NCI-H146 treated with DMSO at 0.1 percent for 48 hours (cell line): ENCODE measurements at regions not wholly inside any gene's neighbourhood (a gene's known extent, or its start where the extent isn't known, plus 50 kb on each side); places are given as distances from the start of the nearest gene placed in this dataset.
"Not testable (repeated sequence)": the region's sequence is repeated elsewhere in the genome, so short reads cannot be mapped to it uniquely, and the experiment has no call there.

Experiments
- DNase-seq: peaks from one replicate; lab custom pipeline; 2025; ENCODE audit not compliant: unreplicated experiment; lab: John Stamatoyannopoulos, UW

DNA sequence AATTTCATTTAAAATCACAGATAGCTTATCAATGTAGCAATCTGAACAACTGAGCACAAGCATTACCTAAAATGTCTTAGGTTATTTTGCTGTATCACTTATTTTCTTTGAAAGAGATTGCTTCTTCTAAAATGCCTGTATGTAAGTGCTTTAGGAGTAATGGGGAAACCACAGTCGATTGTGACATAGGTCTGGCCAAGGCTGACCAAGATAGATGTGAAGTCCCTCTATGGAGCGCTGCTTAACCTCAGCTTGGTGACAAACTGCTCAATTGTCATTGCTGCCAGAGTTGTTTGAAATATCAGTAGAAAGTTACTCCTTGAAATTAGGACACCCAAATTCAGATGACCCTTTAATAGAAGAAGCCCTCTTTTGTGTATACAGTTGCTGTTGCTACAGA lies 401.9 kb upstream of the NDST4 start:
- no peak for DNase-seq

DNA sequence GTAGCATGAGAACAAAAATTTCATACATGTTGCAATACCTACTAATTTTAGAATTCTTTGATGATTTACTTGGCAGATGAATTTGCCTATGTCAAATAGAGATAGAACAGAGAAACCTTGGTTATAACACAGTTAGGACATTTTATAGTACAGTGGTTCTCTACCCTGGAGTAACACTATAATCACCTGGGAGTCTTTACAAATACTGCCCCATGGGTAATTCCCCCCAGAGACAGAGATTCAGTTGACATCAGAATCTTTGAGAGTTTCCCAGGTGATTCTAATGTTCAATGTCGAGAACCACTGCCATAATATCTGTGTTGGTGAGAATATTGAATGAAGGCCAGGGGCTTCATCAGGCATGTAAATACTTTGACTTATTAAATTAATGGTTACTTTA lies 401.3 kb upstream of the NDST4 start:
- no peak for DNase-seq

DNA sequence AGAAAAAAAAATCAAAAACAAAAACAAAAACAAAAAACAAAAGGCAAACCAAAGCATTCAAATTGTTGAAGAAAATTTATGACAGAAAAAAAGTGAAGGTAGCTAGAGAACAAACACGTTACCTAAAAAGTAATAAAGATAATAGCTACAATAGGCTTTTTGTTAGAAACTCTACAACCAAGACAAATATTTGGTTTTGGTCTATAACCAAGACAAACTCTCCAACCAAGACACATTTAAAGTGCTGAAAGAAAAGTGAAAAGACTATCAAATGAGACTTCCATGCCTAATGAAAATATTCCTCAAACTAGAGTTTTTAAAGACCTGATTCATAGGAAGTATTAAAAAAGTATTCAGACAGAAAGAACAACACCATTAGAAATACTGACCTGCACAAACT lies 391.9 kb upstream of the NDST4 start:
- DNase-seq = no peak

DNA sequence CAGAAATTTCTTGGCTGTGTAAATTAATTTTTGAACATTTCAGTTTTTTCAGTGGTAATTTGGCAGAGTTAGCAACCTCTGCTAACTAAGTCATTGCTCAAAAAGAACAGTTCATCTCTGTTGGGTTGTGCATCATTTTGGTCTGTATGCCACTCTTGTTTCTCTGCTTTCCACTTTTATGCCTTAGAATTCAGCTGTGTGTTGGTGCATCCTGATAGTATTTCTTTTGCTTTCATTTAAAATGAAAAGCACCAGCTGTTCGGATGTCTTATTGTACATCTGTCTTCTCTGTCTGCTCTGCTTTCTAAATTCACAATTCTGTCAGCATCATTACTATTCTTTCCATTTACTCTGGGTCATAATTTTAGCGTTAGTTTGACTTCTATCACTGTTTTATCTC lies 388.2 kb upstream of the NDST4 start:
- DNase-seq = no peak

DNA sequence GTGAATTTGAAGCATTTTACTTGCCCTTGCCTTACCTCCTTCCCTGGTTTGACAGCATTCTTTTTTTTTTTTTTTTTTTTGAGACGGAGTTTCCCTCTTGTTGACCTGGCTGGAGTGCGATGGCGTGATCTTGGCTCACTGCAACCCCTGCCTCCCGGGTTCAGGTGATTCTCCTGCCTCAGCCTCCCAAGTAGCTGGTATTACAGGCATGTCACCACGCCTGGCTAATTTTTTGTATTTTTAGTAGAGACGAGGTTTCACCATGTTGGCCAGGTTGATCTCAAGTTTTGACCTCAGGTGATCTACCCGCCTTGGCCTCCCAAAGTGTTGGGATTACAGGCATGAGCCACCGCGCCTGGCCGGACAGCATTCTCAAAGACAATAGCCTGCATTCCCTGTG lies 380.4 kb upstream of the NDST4 start:
- DNase-seq = not testable (repeated sequence)

DNA sequence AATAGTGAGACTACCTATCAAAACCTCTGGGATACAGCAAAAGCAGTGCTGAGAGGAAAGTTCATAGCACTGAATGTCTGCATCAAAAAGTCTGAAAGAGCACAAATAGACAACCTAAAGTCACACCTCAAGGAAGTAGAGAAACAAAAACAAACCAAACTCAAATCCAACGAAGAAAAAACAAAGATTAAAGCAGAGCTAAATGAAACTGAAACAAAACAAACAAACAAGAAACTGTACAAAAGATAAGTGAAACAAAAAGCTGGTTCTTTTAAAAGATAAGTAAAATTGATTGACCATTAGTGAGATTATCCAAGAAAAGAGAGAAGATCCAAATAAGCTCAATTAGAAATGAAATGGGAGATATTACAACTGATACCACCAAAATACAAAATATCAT lies 378.3 kb upstream of the NDST4 start:
- DNase-seq = no peak

DNA sequence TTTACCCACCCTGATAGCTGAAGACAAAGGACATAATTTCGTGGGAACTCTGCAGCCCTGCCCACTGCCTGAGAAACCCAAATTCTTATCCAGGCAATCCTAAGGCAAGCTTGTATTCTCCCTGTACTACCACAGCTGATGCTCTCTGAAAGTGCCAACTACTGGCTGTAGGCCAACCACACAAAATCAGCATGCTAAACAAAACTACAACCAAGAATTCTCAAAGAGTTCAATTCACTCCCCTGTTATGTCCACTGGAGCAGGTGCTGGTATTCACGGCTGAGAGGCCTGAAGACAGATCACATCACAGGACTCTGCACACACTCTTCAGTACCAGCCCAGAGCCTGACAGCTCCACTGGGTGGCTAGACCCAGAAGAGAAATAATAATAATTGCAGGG lies 375.9 kb upstream of the NDST4 start:
- DNase-seq = no peak

DNA sequence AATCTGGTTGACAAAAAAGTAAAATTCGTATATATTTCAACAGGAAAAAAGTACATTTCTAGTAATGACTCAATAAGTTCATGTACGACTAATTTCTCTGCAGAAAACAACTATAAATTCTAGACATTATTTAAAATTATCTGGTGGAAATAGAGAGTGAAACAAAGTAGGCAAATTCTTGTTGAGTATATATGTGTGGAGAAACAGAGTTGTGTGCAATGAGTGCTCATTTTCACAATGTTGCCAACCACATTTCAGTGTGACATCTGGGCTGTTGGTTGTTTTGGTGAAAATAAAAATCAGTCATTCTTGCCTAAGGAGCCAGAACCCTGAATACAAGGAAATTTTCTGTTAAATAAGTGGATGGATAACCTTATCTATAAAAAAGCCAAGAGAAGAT lies 372.0 kb upstream of the NDST4 start:
- no peak for DNase-seq

DNA sequence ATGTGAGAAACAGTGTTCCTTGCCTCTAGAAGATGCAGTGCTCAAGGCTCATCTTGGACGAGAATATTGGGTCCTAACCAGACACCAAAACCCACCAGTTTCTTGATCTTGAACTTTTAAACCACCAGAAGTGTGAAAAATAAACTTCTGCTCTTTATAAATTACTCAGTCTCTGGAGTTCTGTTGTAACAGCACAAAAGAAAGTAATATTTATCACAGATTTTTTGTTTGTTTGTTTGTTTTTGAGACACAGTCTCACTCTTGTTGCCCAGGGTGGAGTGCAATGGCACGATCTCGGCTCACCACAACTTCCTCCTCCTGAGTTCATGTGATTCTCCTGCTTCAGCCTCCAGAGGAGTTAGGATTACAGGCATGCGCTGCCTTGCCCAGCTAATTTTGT lies 371.1 kb upstream of the NDST4 start:
- no peak for DNase-seq

DNA sequence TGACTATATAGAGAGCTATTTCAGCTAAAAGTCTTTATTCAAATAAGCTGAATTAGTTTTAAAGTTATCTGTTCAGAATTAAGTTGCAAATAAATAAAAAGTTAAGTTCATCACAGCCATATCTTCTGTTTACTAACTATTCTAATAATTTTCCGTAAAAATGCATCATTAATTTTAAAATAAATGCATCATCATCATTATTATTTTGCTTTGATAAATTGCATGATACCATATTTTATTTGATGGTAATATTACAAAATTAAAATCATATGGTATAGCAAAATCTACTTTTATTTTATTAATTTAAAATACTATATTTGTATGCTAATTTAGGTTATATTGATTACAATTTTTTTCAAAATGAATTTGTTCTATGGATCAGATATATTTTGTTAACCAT lies 357.3 kb upstream of the NDST4 start:
- DNase-seq = no peak

DNA sequence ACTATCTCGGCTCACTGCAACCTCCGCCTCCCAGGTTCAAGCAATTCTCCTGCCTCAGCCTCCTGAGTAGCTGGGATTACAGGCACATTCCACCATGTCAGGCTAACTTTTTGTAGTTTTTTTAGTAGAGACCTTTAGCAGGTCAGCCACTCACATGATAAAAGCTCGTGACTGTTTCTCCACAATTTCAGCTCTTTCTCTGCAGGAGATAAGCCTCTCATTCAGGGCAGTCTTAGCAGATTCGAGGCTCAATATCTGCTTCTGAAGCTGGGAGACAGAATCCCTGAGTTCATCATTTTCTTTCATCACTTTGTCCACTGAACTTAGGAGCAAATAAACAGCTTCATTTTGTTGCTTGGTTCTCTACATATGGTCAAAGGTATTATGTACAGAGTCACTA lies 345.9 kb upstream of the NDST4 start:
- DNase-seq = not testable (repeated sequence)

DNA sequence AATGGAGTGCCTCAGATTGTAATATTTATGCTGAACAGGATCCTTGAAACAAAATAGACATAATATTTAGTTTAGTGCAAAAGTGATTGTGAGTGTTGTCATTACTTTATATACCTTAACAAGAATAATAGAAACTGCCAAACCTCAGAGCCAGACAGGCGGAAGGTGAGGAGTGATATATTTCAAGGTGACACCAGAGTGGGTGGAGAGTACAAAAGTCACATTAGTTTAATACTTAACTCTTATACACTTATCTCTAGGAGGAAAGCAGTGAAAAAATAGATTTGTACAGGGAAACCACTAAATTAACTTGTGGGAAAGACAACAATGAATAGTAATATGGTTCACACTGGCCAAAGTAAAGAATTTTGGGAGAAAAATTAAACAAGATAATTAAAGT lies 342.8 kb upstream of the NDST4 start:
- DNase-seq = no peak

DNA sequence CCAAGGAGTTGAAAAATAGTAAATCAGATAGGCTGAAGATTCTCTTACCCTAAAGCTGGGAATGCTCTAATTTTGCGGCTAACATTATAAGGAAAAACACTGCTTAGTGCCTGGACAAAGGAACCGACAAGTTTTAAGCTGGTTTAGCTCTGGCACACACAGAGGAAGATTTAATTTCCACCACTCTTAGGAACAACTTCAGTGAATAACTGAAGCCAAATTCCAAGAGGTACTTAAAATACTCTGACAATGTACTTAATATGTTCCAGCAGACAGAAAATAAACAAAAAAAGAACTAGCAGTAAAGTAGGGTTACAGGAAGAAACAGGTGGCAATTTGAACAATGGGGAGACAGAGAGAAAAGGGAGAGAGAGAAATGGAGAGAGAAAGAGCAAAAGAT lies 340.8 kb upstream of the NDST4 start:
- DNase-seq = no peak

DNA sequence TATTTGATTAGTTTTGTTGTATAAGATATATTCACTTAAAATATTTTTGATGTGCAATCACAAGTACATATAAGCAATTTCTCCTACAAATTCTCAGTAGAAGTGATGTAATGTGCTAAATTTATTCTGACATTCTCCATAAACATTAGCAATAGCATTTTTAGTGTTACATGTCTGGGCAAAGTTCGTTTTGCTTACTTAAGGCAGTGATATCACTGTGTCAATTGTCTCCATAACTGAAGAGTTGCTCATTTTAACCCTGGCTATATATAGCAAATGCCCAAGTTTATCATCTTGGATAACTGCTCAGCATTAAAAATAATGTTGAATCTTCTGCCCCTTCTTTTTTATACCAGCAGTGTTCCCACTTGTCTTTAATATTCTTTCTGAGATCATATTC lies 340.0 kb upstream of the NDST4 start:
- DNase-seq = no peak

DNA sequence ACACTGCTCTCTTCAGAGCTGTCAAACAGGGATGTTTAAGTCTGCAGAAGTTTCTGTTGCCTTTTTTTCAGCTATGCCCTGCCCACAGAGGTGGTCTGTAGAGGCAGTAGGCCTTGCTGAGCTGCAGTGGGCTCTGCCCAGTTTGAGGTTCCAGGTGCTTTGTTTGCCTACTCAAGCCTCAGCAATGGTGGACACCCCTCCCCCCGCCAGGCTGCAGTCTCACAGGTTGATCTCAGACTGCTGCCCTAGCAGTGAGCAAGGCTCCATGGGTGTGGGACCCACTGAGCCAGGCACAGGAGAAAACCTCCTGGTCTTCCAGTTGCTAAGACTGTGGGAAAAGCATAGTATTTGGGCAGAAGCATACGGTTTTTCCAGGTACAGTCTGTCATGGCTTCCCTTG lies 338.8 kb upstream of the NDST4 start:
- DNase-seq = not testable (repeated sequence)

DNA sequence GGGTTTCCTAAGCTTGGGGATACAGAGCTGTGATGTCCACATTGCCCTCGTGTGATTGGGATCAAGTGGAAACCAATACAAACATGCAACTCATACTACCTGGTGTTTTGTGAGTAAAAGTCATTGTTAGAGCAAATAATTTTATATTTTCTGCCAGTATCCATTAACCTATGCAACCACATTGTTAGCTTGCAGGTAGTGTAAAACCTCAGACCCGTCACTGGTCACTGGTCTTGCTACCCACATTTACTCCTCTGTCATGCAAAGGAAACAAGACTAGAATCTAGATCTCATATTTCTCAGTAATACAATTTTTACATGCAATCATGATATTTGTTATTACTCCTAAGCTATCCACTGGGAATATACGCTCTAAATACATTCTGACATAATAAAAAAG lies 324.3 kb upstream of the NDST4 start:
- DNase-seq = no peak

DNA sequence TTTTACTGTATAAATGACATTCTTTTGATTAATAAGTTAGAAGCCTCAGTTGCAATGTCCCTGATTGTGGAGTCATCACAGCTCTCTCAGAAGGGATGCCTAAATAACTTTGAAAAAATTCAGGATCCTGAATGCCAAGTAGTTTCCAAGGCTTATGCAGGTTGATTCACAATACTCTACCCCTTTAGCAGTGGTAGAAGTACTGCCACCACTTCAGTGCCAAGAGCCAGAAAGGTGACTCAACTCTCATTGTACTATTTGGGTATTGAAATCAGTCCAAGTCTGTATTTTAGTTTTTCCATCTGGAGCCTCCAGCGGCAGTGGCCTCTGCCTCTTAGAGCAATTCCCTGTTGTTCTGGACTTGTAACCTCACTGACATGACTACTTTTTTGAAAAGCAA lies 320.1 kb upstream of the NDST4 start:
- no peak for DNase-seq

DNA sequence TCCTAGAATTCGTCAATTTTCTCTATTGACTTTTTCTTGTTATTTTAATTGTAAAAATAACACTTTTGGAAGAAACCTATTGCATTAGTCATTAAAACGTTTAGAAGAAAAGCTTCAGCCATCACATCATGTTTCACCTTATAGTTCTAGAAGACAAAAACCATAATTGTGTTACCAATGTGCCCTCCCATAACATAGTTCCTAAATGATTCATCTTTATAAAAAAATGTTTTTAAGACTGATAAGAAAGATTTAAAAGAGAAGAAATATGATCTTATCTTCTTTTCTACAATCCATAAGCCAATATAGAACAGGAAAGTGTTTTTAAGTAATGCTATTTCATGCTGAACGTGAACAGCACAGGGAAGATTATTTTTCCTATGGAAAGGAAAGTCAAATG lies 316.6 kb upstream of the NDST4 start:
- no peak for DNase-seq

DNA sequence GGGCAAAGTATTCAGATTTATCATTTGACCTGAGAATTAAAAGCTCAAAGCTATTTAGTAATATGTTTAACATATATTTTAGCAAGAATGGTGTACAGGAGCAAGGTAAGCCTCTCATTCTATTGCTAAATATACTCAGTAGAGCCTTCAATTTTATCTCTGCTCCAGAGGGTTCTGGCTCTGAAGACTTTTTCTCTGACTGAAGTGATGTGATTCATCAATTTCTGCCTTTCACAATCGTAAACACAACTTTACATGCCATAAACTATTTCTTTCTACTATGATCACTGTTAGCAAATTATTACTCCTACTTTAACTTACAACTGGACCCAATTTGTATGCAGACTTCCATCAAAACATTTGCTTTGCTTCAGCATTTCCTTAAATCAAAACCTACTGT lies 315.0 kb upstream of the NDST4 start:
- no peak for DNase-seq

DNA sequence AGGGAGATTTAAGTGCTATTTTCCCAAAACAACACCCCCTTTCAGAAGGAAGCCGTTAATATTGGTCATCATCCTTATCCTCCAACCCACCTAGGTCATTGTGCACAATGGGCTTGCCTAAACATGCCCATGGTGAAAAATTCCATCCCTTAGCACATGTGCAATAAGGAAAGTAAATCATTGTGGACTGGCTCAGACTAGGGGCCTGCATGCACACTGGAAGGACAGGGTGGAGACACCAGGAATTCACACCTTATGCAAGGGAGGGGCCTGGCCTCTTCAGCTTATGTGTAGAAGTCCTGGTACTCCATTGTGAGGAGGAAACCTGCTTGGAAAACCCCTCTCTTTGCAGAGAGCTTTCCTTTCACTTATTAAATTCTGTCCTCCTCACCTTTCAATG lies 311.4 kb upstream of the NDST4 start:
- DNase-seq = no peak

DNA sequence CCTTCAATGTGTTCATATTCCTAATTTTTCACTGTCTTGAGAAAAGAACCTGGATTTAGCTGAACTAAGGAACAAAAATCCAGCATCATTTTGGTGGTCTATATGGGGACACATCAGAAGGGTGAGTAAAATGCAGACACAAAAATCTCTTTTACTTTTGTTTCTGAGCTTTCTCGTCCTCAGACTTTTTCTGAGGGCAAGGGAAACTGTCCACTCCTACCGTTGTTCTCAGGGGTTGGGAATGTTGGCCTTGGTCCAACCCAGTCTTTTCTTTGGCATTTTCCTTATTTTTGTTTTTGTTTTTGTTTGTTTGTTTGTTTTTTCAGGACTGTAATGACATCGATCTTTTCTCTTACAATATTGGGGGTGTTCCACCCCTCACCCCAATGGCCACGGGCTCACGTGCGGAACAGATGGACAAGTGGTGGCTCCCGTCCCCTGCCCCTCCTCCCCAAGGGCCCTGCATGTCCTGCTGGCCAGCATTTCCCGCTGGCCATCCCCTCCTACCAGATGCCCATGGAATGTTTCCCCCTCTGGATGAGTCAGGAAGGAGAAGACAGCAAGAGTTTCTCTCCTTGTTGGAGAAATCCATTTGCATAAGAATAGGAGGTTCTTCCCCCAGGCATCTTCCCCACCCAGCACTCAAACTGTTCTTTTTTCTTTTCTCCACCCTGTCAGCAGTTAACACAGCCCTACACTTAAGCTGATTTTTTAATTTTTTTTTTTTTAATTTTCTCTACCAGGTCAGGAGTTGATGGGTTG lies 305.4 kb upstream of the NDST4 start:
- DNase-seq = no peak

DNA sequence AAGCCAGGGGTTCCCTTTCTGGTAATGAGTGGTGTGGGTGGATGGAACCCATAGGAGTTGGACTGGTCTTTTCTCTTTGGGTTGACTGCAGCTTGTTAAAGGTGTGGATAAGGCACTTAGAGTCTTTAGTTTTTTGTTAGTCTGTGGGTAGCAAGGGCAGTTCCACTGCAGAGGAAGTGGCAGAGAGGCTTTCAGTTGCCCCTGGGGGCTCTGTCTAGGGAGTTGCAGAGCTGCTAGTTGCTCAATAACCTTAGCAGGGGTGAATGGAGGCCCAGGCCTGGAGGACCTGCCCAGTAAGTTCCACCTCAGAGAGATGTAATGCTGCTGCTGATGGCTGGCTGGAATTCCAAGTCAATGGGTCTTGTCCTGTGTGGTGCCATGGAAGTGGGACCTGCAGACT lies 282.6 kb upstream of the NDST4 start:
- no peak for DNase-seq

DNA sequence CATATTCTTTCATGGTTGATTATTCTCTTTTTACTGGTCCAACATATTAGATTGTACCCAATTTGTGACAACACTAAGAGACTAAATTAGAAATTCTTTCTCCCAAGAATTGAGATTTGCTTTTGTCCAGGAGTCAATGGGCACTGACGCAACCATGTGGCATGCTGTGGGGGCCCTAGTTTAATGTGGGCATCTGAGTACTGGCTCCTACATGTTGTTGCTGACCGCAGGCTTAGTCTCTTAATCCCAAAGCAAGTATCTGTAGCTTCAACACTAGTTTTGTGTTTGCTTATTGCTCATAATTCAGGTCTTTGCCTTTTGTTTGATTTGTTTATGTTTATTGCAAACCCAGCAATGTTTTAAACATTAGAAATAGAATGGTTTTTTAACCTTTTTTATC lies 263.4 kb upstream of the NDST4 start:
- DNase-seq = no peak

DNA sequence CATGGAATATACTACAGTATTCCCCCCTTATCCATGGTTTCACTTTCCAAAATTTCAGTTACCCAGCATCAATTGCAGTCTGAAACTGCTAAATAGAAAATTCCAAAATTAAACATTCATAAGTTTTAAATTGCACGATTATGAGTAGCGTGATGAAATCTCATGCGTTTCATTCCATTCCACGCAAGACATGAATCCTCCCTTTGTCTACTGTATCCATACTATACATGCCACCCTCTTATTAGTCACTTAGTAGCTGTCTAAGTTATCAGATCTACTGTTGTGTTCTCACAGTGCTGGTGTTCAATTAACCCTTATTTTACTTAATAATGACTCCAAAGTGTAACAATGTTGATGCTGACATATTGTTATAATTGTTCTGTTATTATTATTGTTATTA lies 261.2 kb upstream of the NDST4 start:
- no peak for DNase-seq
